H1 (cell line): ENCODE measurements at regions not wholly inside any gene's neighbourhood (a gene's known extent, or its start where the extent isn't known, plus 50 kb on each side); places are given as distances from the start of the nearest gene placed in this dataset.

Experiments
- BACH1 ChIP-seq: IDR thresholded peaks from 2 replicates; pipeline ENCODE4 v1.6.1; 2012; ENCODE audit warnings: low read length, improper control_type of control experiment
- EP300 ChIP-seq, 2 experiments: IDR thresholded peaks; 1 replicate in 1 of 2; 2 replicates in 1 of 2; pipeline ENCODE4 v1.6.1; 2011 to 2012; ENCODE audit warnings: low read depth in 2 of 2, low read length in 2 of 2, mild to moderate bottlenecking in 2 of 2, borderline replicate concordance in 1 of 2, inconsistent platforms in 1 of 2, moderate library complexity in 1 of 2
- GABPA ChIP-seq: IDR thresholded peaks from 2 replicates; pipeline ENCODE4 v1.6.1; 2011; ENCODE audit warnings: mild to moderate bottlenecking, low read length, moderate library complexity, borderline replicate concordance; ENCODE audit not compliant: insufficient read depth
- TEAD4 ChIP-seq: IDR thresholded peaks from 2 replicates; pipeline ENCODE4 v1.6.1; 2012; ENCODE audit warnings: low read depth, low read length, inconsistent platforms, mixed read lengths

DNA sequence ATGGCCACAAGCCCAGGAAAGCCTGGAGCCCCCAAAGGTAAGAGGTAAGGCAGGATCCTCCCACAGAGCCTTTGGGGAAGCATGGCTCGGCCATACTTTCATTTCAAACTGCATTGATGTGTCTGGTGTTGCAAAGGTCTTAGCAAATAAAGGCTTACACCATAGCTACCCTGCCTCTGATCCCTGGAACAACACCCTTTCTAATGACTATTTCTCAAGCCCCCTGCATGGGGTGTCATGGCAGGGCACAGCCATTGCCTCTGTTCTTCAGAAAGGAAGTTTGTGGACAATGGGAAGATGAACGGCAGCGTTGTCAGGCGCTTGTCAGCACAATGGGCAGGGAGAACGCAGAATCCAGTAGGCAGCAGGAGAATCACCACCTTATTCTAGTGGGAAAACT is 435.0 kb upstream of the SMIM21 start (continued):
- no peak for TF ChIP-seq GABPA
- no peak for TF ChIP-seq EP300 (IDR thresholded peaks at IDR 0.05; ENCODE audit: borderline replicate concordance in 1 of 2, low read depth in 2 of 2, low read length in 2 of 2)
- TF ChIP-seq BACH1 = no peak
- TF ChIP-seq TEAD4 = no peak
